ENCODE measurements at regions not wholly inside any gene's neighbourhood (a gene's known extent, or its start where the extent isn't known, plus 50 kb on each side); places are given as distances from the start of the nearest gene placed in this dataset.

GRCh38 chr6:49333345-49334125 is 129.5 kb downstream of the MMUT start:
- H3K4me3 ChIP-seq (replicated peaks; ENCODE audit: low read depth, low read length) = no peak overlapping the region
- TF ChIP-seq CTCF (IDR thresholded peaks at IDR 0.05; ENCODE audit: low read depth, low read length, missing control alignments) = no peak
- no peak for DNase-seq (ENCODE audit: extremely low read depth, low read depth)

GRCh38 chr6:49332781-49333180 is 130.3 kb downstream of the MMUT start:
- DNase-seq (ENCODE audit: extremely low read depth, low read depth) = no peak
- no peak overlapping the region for H3K4me3 ChIP-seq (replicated peaks; ENCODE audit: low read depth, low read length)
- TF ChIP-seq CTCF (IDR thresholded peaks at IDR 0.05; ENCODE audit: low read depth, low read length, missing control alignments) = no peak

GRCh38 chr6:49329186-49329585 is 133.9 kb downstream of the MMUT start:
- DNase-seq (ENCODE audit: extremely low read depth, low read depth) = no peak
- no peak for TF ChIP-seq CTCF (IDR thresholded peaks at IDR 0.05; ENCODE audit: low read depth, low read length, missing control alignments)
- no peak overlapping the region for H3K4me3 ChIP-seq (replicated peaks; ENCODE audit: low read depth, low read length)

GRCh38 chr6:49328051-49328744 is 134.9 kb downstream of the MMUT start:
- no peak overlapping the region for H3K4me3 ChIP-seq (replicated peaks; ENCODE audit: low read depth, low read length)
- TF ChIP-seq CTCF (IDR thresholded peaks at IDR 0.05; ENCODE audit: low read depth, low read length, missing control alignments) = no peak
- DNase-seq (ENCODE audit: extremely low read depth, low read depth) = no peak

GRCh38 chr6:49327571-49327970 is 135.5 kb downstream of the MMUT start:
- no peak for TF ChIP-seq CTCF (IDR thresholded peaks at IDR 0.05; ENCODE audit: low read depth, low read length, missing control alignments)
- H3K4me3 ChIP-seq (replicated peaks; ENCODE audit: low read depth, low read length) = no peak overlapping the region
- DNase-seq (ENCODE audit: extremely low read depth, low read depth) = no peak

GRCh38 chr6:49327005-49327404 is 136.0 kb downstream of the MMUT start:
- H3K4me3 ChIP-seq (replicated peaks; ENCODE audit: low read depth, low read length) = no peak overlapping the region
- DNase-seq (ENCODE audit: extremely low read depth, low read depth) = no peak
- TF ChIP-seq CTCF (IDR thresholded peaks at IDR 0.05; ENCODE audit: low read depth, low read length, missing control alignments) = no peak
